Renal pelvis (tissue), 1 donor: ENCODE measurements at regions not wholly inside any gene's neighbourhood (a gene's known extent, or its start where the extent isn't known, plus 50 kb on each side); places are given as distances from the start of the nearest gene placed in this dataset.
"Not testable (repeated sequence)": the region's sequence is repeated elsewhere in the genome, so short reads cannot be mapped to it uniquely, and the experiment has no call there.

Source experiments
- DNase-seq: peaks from one replicate; pipeline ENCODE4 v3.0.0-alpha.2; 2013

- DNase-seq: peak; percentile 17
Observed at GRCh38 chr11:42976636-42977217, 335.1 kb upstream of the API5 start.

- no peak for DNase-seq
Observed at GRCh38 chr11:42992594-42992993, 319.2 kb upstream of the API5 start.

- DNase-seq: no peak
Observed at GRCh38 chr11:42996421-42997307, 315.1 kb upstream of the API5 start.

- DNase-seq: not testable (repeated sequence)
Observed at GRCh38 chr11:43004879-43005278, 306.9 kb upstream of the API5 start.

DNA sequence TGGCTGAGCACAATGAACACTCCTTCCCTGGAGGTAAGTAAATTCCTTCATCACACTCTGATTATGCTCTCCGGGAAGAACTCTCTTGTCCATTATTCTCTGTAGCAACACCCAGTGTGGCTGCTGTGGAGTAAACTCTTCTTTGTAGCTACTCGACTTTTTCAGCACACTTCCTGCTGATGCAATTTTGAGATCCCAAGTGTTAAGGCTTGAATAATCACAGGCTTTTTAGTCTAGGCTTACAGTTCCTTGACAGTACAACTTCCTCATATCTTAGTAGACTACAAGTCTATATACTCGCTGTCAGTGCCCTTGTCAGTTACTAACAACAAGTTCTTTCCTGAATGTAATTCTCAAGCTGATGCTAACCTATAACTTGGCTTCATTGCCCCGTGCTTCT is 301.8 kb upstream of the API5 start:
- DNase-seq: no peak

- DNase-seq: no peak
Observed at GRCh38 chr11:43012606-43013005, 299.2 kb upstream of the API5 start.

DNA sequence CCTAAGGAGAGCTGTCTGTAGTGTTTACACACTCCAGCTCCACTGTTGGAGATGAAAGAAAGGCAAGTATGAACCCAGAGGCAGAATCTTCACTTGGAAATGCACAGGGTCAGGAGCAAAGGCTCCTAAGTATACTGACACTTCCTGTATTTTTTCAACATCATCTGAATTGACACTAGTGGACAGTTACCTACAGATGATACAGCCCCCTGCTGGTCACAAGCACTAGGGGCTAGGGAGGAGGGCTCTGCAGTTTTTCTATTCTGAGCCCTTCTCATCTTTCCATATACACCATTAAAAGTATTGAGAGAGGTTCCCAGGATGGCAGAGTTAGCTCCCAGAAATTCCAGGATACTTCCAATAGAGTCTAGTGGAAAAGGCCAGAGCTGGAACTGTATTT is 290.3 kb upstream of the API5 start:
- peak; percentile 4 for DNase-seq

DNA sequence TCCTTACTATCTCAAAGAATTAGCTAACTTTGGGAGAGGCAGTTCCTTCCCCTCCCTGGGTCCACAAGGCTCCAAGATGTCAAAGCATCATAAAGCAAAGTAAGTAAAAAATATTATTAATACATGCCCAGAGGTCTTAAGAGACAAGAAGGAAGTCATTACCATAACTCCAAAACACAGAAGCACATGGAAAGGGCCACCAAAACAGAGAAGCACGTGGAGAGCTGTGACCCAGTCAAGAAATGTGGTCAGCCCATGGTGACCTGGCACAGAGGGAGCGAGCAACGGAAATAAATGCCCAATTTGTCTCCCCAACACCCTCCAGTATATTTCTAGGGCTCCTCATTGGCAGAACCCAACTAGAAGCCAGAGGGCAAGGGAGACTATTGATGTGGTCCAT is 277.5 kb upstream of the API5 start:
- DNase-seq: no peak

GRCh38 chr11:43035086-43035485 is 276.7 kb upstream of the API5 start:
- peak; percentile 22 for DNase-seq

GRCh38 chr11:43053638-43054412 is 258.0 kb upstream of the API5 start:
- no peak for DNase-seq

GRCh38 chr11:43067681-43068080 is 244.1 kb upstream of the API5 start:
- DNase-seq: no peak

- no peak for DNase-seq
Observed at GRCh38 chr11:43071338-43071737, 240.5 kb upstream of the API5 start.

- no peak for DNase-seq
Observed at GRCh38 chr11:43072096-43072495, 239.7 kb upstream of the API5 start.

DNA sequence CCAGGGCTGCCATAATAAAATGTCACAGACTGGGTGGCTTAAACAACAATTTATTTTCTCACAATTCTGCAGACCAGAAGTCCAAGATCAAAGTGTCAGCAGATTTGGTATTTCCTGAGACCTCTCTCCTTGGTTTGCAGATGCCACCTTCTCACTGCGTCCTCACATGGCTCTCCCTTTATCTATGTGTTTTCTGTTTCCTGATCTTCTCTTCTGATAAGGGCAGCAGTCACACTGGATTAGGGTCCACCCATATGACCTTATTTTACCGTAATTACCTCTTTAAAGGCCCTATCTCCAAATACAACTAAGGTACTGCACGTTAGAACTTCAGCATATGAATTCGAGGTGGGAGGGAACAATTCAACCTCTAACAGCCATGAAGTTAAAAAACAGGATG is 238.9 kb upstream of the API5 start:
- DNase-seq: no peak

GRCh38 chr11:43074810-43075209 is 237.0 kb upstream of the API5 start:
- no peak for DNase-seq

GRCh38 chr11:43101113-43101512 is 210.7 kb upstream of the API5 start:
- DNase-seq: no peak

- no peak for DNase-seq
Observed at GRCh38 chr11:43116071-43116470, 195.7 kb upstream of the API5 start.

- no peak for DNase-seq
Observed at GRCh38 chr11:43119275-43119970, 192.4 kb upstream of the API5 start.

GRCh38 chr11:43122546-43122945 is 189.2 kb upstream of the API5 start:
- no peak for DNase-seq

- no peak for DNase-seq
Observed at GRCh38 chr11:43123443-43123842, 188.4 kb upstream of the API5 start.

DNA sequence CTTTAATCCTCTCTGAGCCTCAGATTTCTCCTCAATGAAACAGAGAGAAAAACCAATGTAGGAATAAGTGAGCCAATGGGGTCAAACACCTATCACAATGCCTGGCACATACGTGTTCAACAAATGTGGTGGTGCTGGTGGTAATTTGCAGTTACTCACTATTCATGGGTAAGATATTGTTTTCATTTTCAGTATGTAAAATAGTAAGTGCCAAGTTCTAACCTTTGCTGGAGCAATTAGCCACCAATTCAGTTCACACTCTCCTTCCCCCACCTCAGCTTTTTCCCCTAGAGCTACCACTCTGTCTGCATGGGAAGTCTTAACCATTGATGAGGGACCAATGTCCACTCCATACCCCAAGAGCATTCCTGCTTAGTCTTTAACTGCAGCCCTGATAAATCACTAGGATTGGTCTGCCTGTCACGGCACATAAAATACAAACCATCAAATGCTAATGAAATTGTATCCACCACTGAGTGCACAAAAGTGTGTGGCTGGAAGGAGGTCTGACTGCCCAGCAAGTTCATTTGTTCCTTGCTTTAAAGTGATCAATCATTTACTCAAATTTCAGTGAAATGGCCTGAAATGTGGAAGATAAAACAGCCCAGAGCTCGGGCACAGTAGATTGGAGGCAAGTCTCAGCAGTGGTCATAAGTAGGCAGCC is 187.4 kb upstream of the API5 start:
- DNase-seq: peak; percentile 67

DNA sequence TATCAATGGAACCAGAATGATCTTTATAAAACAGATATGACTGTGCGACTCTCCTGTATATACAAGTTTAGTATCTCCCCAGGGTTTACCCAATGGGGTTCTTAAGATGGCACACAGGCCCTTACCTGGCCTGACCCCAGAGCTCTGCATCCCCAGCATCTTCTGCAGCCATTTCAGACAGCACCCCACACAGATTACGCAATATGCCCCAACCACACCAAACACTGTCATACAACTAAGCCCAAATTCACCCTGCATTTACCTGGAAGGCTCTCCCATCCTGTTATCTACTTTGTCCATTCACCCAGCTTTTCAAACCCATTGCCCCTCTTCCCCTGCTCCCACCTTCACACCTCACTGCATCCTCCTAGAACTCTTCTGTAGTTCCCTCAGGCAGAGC is 182.5 kb upstream of the API5 start:
- DNase-seq: no peak
